ENCODE measurements at regions not wholly inside any gene's neighbourhood (a gene's known extent, or its start where the extent isn't known, plus 50 kb on each side); places are given as distances from the start of the nearest gene placed in this dataset.

DNA sequence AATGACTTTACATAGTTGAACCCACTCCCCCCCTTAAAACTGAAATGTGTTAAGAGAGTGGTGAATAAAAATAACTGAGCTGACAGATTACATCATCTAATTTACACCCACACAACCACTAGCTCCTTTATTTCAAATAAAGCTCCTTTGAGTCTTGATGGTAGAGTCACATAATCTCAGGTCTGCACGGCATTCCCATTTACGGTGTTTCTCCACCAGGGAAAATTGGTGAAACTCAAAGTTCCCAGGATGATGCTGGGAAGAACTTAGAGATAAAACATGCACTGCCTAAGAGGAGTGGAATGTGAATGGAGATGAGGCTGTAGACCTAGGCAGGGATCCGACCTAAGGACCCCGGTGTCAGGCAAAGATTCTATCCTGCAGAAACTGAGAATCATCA is 727.8 kb upstream of the ADAMTS5 start:
- H3K9me3 ChIP-seq (ENCODE audit: control insufficient read depth, low read depth, low read length): no peaks in the 10 kb centered on the region
- dilution Hi-C loops (cut with MboI; ENCODE audit: extremely low pct_ligation_motif_present, low sequenced_read_pairs): no loop called here
- DNase-seq (ENCODE audit: low read depth, low spot score) (no peak), FAIRE-seq (peak; percentile 46)
- H2AFZ ChIP-seq (ENCODE audit: control insufficient read depth, low read length): no peak overlapping the region
- H3K4me1 ChIP-seq (ENCODE audit: control insufficient read depth, extremely low read depth, insufficient read depth, low read length): peaks cover 9% of the 10 kb centered on the region
- no peak overlapping the region for H3K4me2 ChIP-seq (ENCODE audit: control insufficient read depth, extremely low read depth, insufficient read depth, low read depth, low read length)
- H3K9ac ChIP-seq (ENCODE audit: control insufficient read depth, extremely low read depth, insufficient read depth, low read length): no peak overlapping the region
- H3K27me3 ChIP-seq (ENCODE audit: control insufficient read depth, extremely low read depth, insufficient read depth, low read length): no peaks in the 10 kb centered on the region
- H3K4me3 ChIP-seq (ENCODE audit: control insufficient read depth in 2 of 3, extremely low read depth in 1 of 3, insufficient read depth in 2 of 3, low read depth in 1 of 3, low read length in 3 of 3): no peak overlapping the region
- no peaks in the 10 kb centered on the region for H4K20me1 ChIP-seq (ENCODE audit: control insufficient read depth, extremely low read depth, insufficient read depth, low read length)
- no peak overlapping the region for H3K27ac ChIP-seq (ENCODE audit: control insufficient read depth, insufficient read depth, low read length)
- no peaks in the 10 kb centered on the region for H3K79me2 ChIP-seq (ENCODE audit: control insufficient read depth, insufficient read depth, low read length)
- no peak for TF ChIP-seq EZH2 (IDR thresholded peaks at IDR 0.05; ENCODE audit: low read length)
- TF ChIP-seq, protein P1, sequence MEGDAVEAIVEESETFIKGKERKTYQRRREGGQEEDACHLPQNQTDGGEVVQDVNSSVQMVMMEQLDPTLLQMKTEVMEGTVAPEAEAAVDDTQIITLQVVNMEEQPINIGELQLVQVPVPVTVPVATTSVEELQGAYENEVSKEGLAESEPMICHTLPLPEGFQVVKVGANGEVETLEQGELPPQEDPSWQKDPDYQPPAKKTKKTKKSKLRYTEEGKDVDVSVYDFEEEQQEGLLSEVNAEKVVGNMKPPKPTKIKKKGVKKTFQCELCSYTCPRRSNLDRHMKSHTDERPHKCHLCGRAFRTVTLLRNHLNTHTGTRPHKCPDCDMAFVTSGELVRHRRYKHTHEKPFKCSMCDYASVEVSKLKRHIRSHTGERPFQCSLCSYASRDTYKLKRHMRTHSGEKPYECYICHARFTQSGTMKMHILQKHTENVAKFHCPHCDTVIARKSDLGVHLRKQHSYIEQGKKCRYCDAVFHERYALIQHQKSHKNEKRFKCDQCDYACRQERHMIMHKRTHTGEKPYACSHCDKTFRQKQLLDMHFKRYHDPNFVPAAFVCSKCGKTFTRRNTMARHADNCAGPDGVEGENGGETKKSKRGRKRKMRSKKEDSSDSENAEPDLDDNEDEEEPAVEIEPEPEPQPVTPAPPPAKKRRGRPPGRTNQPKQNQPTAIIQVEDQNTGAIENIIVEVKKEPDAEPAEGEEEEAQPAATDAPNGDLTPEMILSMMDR (optimal IDR thresholded peaks at IDR 0.05 in 1 of 3, IDR thresholded peaks at IDR 0.05 in 1 of 3, conservative IDR thresholded peaks at IDR 0.05 in 1 of 3; ENCODE audit: extremely low read depth in 1 of 3, insufficient read depth in 2 of 3, low read length in 3 of 3): no peak
- H3K9me1 ChIP-seq (ENCODE audit: control insufficient read depth, extremely low read depth, insufficient read depth, low read length): no peaks in the 10 kb centered on the region
- H3K36me3 ChIP-seq (ENCODE audit: control insufficient read depth in 2 of 2, extremely low read depth in 1 of 2, insufficient read depth in 2 of 2, low read length in 2 of 2): no peaks in the 10 kb centered on the region

DNA sequence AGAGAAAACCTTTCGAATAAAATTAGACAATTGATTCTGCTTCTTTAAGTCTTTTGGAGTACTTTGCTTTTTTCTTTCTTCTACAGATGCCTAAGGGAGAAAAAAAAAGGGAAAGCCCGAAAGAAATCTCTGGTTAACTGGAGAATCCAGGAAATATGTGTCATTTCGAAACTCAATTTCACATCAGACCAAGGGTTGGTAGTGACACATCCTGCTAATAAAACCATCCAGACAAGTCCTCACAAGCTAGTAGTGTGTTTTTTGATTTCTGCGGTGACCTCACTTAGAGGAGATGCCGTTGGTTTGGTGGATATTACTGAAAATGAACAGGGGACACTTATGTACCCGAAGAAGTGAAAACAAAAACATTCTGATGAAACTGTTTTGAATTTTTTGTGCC is 726.5 kb upstream of the ADAMTS5 start:
- peak overlapping the region; percentile 78 for H3K4me2 ChIP-seq (ENCODE audit: control insufficient read depth, extremely low read depth, insufficient read depth, low read depth, low read length)
- peak overlapping the region; percentile 94 for H3K27ac ChIP-seq (ENCODE audit: control insufficient read depth, insufficient read depth, low read length)

More for the DNA sequence above, 726.5 kb upstream of the ADAMTS5 start:
- Histone ChIP-seq H3K79me2 (ENCODE audit: control insufficient read depth, insufficient read depth, low read length) (no peaks in the 10 kb centered on the region), H3K27me3 (ENCODE audit: control insufficient read depth, extremely low read depth, insufficient read depth, low read length) (no peaks in the 10 kb centered on the region), H3K4me1 (ENCODE audit: control insufficient read depth, extremely low read depth, insufficient read depth, low read length) (peaks cover 9% of the 10 kb centered on the region), H3K9me1 (ENCODE audit: control insufficient read depth, extremely low read depth, insufficient read depth, low read length) (no peaks in the 10 kb centered on the region), H4K20me1 (ENCODE audit: control insufficient read depth, extremely low read depth, insufficient read depth, low read length) (no peaks in the 10 kb centered on the region), H3K9ac (ENCODE audit: control insufficient read depth, extremely low read depth, insufficient read depth, low read length) (peak overlapping the region; percentile 67), H2AFZ (ENCODE audit: control insufficient read depth, low read length) (peak overlapping the region; percentile 62), H3K36me3 (ENCODE audit: control insufficient read depth in 2 of 2, extremely low read depth in 1 of 2, insufficient read depth in 2 of 2, low read length in 2 of 2) (no peaks in the 10 kb centered on the region), H3K9me3 (ENCODE audit: control insufficient read depth, low read depth, low read length) (peaks cover 2% of the 10 kb centered on the region), H3K4me3 (ENCODE audit: control insufficient read depth in 2 of 3, extremely low read depth in 1 of 3, insufficient read depth in 2 of 3, low read depth in 1 of 3, low read length in 3 of 3) (peak overlapping the region in 2 of 3 experiments; percentile 25 to 27)
- peak; percentile 95 for FAIRE-seq
- dilution Hi-C loops (cut with MboI; ENCODE audit: extremely low pct_ligation_motif_present, low sequenced_read_pairs): no loop called here
- peak; percentile 68 for DNase-seq (ENCODE audit: low read depth, low spot score)
- TF ChIP-seq, protein P1 (optimal IDR thresholded peaks at IDR 0.05 in 1 of 3, IDR thresholded peaks at IDR 0.05 in 1 of 3, conservative IDR thresholded peaks at IDR 0.05 in 1 of 3; ENCODE audit: extremely low read depth in 1 of 3, insufficient read depth in 2 of 3, low read length in 3 of 3): no peak
- TF ChIP-seq EZH2 (IDR thresholded peaks at IDR 0.05; ENCODE audit: low read length): no peak
